Mesendoderm (in vitro differentiated cells): ENCODE measurements at regions not wholly inside any gene's neighbourhood (a gene's known extent, or its start where the extent isn't known, plus 50 kb on each side); places are given as distances from the start of the nearest gene placed in this dataset.

Source experiments
- DNase-seq: peaks from one replicate; pipeline ENCODE4 v3.0.0; 2013
- H2AK5ac ChIP-seq: 2 replicates; pipeline ENCODE4 v1.6.1; 2013; ENCODE audit warnings: low read length, inconsistent platforms
- H2BK120ac ChIP-seq: 2 replicates; pipeline ENCODE4 v1.6.1; 2013; ENCODE audit warnings: low read depth, mild to moderate bottlenecking, low read length, moderate library complexity, mixed read lengths
- H2BK15ac ChIP-seq: replicated peaks from 2 replicates; pipeline ENCODE4 v1.6.1; 2013; ENCODE audit warnings: low read depth, mild to moderate bottlenecking, moderate library complexity
- H2BK5ac ChIP-seq: 2 replicates; pipeline ENCODE4 v1.6.1; 2013; ENCODE audit warnings: low read length, inconsistent platforms
- H3K18ac ChIP-seq: 2 replicates; pipeline ENCODE4 v1.6.1; 2013; ENCODE audit warnings: mild to moderate bottlenecking, low read length, mixed read lengths
- H3K23ac ChIP-seq: one replicate; pipeline ENCODE4 v1.6.1; 2013; ENCODE audit warnings: low read length
- H3K27ac ChIP-seq: 2 replicates; pipeline ENCODE4 v1.5.1; 2013; ENCODE audit warnings: low read depth, mild to moderate bottlenecking, inconsistent platforms, low read length, moderate library complexity
- H3K27me3 ChIP-seq: 2 replicates; pipeline ENCODE4 v1.6.1; 2013; ENCODE audit warnings: low read length, control low read depth, mild to moderate bottlenecking, inconsistent platforms; ENCODE audit not compliant: insufficient read depth, poor library complexity
- H3K36me3 ChIP-seq: 2 replicates; pipeline ENCODE4 v1.6.1; 2013; ENCODE audit warnings: low read length, inconsistent platforms; ENCODE audit not compliant: control insufficient read depth, insufficient read depth
- H3K4ac ChIP-seq: one replicate; pipeline ENCODE4 v1.6.1; 2013; ENCODE audit warnings: low read depth, mild to moderate bottlenecking, low read length, moderate library complexity
- H3K4me1 ChIP-seq: 2 replicates; pipeline ENCODE4 v1.6.1; 2013; ENCODE audit warnings: low read depth, low read length, inconsistent platforms; ENCODE audit not compliant: control insufficient read depth
- H3K4me2 ChIP-seq: 2 replicates; pipeline ENCODE4 v1.6.1; 2013; ENCODE audit warnings: low read length
- H3K4me3 ChIP-seq: 2 replicates; pipeline ENCODE4 v1.5.1; 2013; ENCODE audit warnings: mild to moderate bottlenecking, low read length
- H3K56ac ChIP-seq: one replicate; pipeline ENCODE4 v1.6.1; 2013; ENCODE audit warnings: low read length
- H3K79me1 ChIP-seq: 2 replicates; pipeline ENCODE4 v1.6.1; 2013; ENCODE audit warnings: low read length, inconsistent platforms
- H3K79me2 ChIP-seq: 2 replicates; pipeline ENCODE4 v1.6.1; 2013; ENCODE audit warnings: mild to moderate bottlenecking, low read length; ENCODE audit not compliant: control insufficient read depth, insufficient read depth
- H3K9ac ChIP-seq: 2 replicates; pipeline ENCODE4 v1.6.1; 2013; ENCODE audit warnings: low read length, inconsistent platforms
- H4K5ac ChIP-seq: one replicate; pipeline ENCODE4 v1.6.1; 2013; ENCODE audit warnings: low read length
- H4K8ac ChIP-seq: one replicate; pipeline ENCODE4 v1.6.1; 2013; ENCODE audit warnings: low read depth, mild to moderate bottlenecking, control low read depth, low read length, moderate library complexity
- WGBS: extraction: QIAGEN DNeasy Blood & Tissue Kit; methylation state at CpG from one replicate; pipeline ENCODE4 v1.1.7; 2013; ENCODE audit warnings: low lambda C conversion rate, missing lambda C conversion rate; ENCODE audit not compliant: insufficient coverage; ENCODE audit errors: extremely low coverage; 5-methylcytosine and 5-hydroxymethylcytosine counted together

DNA sequence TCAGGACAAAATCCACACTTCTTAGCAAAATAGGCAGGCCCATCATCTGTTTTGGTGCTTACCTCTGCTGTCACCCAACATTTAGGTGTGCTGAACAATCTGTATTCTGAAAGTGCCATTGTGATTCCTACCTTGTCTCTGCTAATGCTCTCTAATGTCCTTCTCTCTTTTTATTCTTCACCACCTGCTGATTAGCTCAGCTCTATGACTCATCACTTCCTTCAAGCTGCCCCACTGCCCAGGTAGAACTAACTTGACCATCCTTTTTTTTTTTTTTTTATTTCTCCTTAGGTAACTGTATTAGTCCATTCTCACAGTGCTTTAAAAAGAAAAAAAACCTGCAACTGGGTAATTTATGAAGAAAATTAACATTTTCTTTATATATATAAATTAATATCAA is 478.7 kb upstream of the POU3F3 start:
- no peak overlapping the region for H4K5ac ChIP-seq
- H3K9ac ChIP-seq = no peak overlapping the region
- no peak overlapping the region for H2BK15ac ChIP-seq
- H3K4ac ChIP-seq = no peak overlapping the region
- H3K23ac ChIP-seq = no peak overlapping the region
- no peak overlapping the region for H2AK5ac ChIP-seq
- no peak overlapping the region for H2BK5ac ChIP-seq
- no peak overlapping the region for H3K4me3 ChIP-seq
- no peak overlapping the region for H3K18ac ChIP-seq
- H2BK120ac ChIP-seq = no peak overlapping the region
- H3K4me2 ChIP-seq = no peak overlapping the region
- H3K56ac ChIP-seq = no peak overlapping the region
- H3K4me1 ChIP-seq = peaks cover 2% of the 10 kb centered on the region
- no peak overlapping the region for H3K27ac ChIP-seq
- DNase-seq = peak; percentile 41
- no peak overlapping the region for H4K8ac ChIP-seq
- H3K27me3 ChIP-seq = no peaks in the 10 kb centered on the region
- no peaks in the 10 kb centered on the region for H3K79me1 ChIP-seq
- H3K36me3 ChIP-seq = no peaks in the 10 kb centered on the region
- no peaks in the 10 kb centered on the region for H3K79me2 ChIP-seq

GRCh38 chr2:104378853-104379374 is 475.0 kb upstream of the POU3F3 start:
- Histone ChIP-seq H2BK5ac (no peak overlapping the region), H3K9ac (peak overlapping the region; percentile 54), H3K27me3 (no peaks in the 10 kb centered on the region), H3K4me2 (peak overlapping the region; percentile 56), H4K5ac (peak overlapping the region; percentile 40), H3K4ac (peak overlapping the region; percentile 40), H4K8ac (peak overlapping the region; percentile 16), H3K27ac (no peak overlapping the region), H3K36me3 (no peaks in the 10 kb centered on the region), H2BK15ac (no peak overlapping the region), H3K18ac (peak overlapping the region; percentile 70), H3K79me2 (no peaks in the 10 kb centered on the region), H3K23ac (no peak overlapping the region), H3K56ac (peak overlapping the region; percentile 73), H3K79me1 (no peaks in the 10 kb centered on the region), H2AK5ac (no peak overlapping the region), H2BK120ac (no peak overlapping the region), H3K4me3 (no peak overlapping the region), H3K4me1 (peaks cover 2% of the 10 kb centered on the region)
- DNase-seq = peak; percentile 93
- no CpG with 5 or more reads among the region's 3 CpGs for WGBS

DNA sequence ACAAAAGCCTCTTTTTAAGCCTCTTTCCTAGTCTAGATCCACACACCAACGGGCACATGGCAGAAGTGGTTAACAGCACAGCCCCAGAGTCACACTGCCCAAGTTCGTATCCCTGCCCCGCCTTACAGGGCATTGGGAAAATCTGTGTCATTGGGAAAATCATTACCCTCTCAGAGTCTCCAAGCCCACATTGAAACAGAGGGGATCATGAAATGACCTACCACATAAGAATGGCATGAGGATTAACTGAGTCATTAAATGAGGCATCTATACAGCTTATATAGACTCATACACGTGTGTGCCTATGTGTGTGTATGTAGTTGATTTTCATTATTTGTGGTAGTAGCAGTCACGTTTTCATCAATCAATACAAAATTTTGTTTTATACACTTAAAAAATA is 469.0 kb upstream of the POU3F3 start:
- Histone ChIP-seq H2BK15ac (no peak overlapping the region), H3K36me3 (no peaks in the 10 kb centered on the region), H3K4ac (no peak overlapping the region), H2AK5ac (no peak overlapping the region), H3K23ac (no peak overlapping the region), H3K79me1 (no peaks in the 10 kb centered on the region), H3K9ac (no peak overlapping the region), H3K27ac (no peak overlapping the region), H2BK5ac (no peak overlapping the region), H3K56ac (no peak overlapping the region), H3K18ac (no peak overlapping the region), H3K79me2 (no peaks in the 10 kb centered on the region), H2BK120ac (no peak overlapping the region), H3K4me3 (no peak overlapping the region), H3K27me3 (no peaks in the 10 kb centered on the region), H3K4me1 (no peaks in the 10 kb centered on the region), H4K8ac (no peak overlapping the region), H3K4me2 (no peak overlapping the region), H4K5ac (no peak overlapping the region)
- DNase-seq = no peak
- WGBS = no CpG with 5 or more reads among the region's 5 CpGs

DNA sequence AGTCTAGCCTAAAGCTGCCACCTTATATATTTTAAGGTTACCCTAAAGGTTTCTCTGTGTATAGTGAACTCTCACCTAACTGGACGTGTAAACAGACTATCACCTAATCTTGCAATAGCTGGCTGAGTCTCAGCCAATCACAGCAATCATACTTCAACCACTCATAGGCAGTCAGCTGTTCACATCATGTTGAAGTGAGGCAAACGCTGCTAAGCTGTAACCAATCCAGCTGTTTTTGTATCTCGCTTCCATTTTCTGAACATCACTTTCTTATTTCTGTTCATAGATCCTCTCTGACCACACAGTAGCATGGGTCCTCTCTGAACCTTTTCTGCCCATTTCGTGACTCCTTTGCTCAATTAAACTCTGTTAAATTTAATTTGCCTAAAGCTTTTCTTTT is 468.2 kb upstream of the POU3F3 start:
- Histone ChIP-seq H3K4me2 (no peak overlapping the region), H4K5ac (no peak overlapping the region), H3K9ac (no peak overlapping the region), H3K4ac (no peak overlapping the region), H3K56ac (no peak overlapping the region), H3K27me3 (no peaks in the 10 kb centered on the region), H3K18ac (no peak overlapping the region), H4K8ac (no peak overlapping the region), H2AK5ac (no peak overlapping the region), H3K27ac (no peak overlapping the region), H3K4me1 (no peaks in the 10 kb centered on the region), H2BK5ac (no peak overlapping the region), H2BK15ac (no peak overlapping the region), H3K79me2 (no peaks in the 10 kb centered on the region), H3K4me3 (no peak overlapping the region), H2BK120ac (no peak overlapping the region), H3K23ac (no peak overlapping the region), H3K36me3 (no peaks in the 10 kb centered on the region), H3K79me1 (no peaks in the 10 kb centered on the region)
- DNase-seq = no peak
- no CpG with 5 or more reads among the region's 4 CpGs for WGBS

DNA sequence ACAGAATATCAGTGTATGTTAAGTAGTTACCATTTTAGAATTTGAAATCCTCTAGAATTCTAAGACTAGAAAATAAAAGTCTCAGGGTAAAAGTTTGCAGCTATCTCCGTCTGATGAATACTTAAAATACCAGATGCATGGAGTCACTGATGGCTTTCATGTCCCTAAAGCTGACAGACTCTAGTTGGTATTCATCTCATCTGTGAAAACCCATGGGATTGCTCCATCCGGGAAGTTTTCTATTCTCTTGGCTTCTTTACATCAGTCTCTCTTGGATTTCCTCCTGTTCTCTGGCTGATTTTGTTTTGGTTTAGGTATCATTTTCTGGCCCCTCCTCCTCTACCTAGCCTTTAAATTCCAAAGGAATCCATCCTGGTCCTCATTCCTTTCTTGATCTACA is 465.6 kb upstream of the POU3F3 start:
- no peaks in the 10 kb centered on the region for H3K36me3 ChIP-seq
- no peak overlapping the region for H3K18ac ChIP-seq
- no peaks in the 10 kb centered on the region for H3K4me1 ChIP-seq
- WGBS = no CpG with 5 or more reads among the region's 2 CpGs
- H3K79me1 ChIP-seq = no peaks in the 10 kb centered on the region
- H2BK120ac ChIP-seq = no peak overlapping the region
- H3K4ac ChIP-seq = no peak overlapping the region
- DNase-seq = peak; percentile 97
- H2BK5ac ChIP-seq = no peak overlapping the region
- no peak overlapping the region for H3K4me2 ChIP-seq
- no peaks in the 10 kb centered on the region for H3K79me2 ChIP-seq
- H4K5ac ChIP-seq = no peak overlapping the region
- H3K27ac ChIP-seq = no peak overlapping the region
- no peak overlapping the region for H2AK5ac ChIP-seq
- no peak overlapping the region for H3K4me3 ChIP-seq
- H4K8ac ChIP-seq = no peak overlapping the region
- H3K56ac ChIP-seq = no peak overlapping the region
- H3K9ac ChIP-seq = no peak overlapping the region
- no peak overlapping the region for H2BK15ac ChIP-seq
- H3K23ac ChIP-seq = no peak overlapping the region
- no peaks in the 10 kb centered on the region for H3K27me3 ChIP-seq

- Histone ChIP-seq H3K79me2 (no peaks in the 10 kb centered on the region), H3K79me1 (no peaks in the 10 kb centered on the region), H3K27ac (no peak overlapping the region), H4K8ac (no peak overlapping the region), H3K4me3 (no peak overlapping the region), H2BK5ac (no peak overlapping the region), H3K36me3 (no peaks in the 10 kb centered on the region), H3K27me3 (no peaks in the 10 kb centered on the region), H2AK5ac (no peak overlapping the region), H3K4me1 (no peaks in the 10 kb centered on the region), H2BK120ac (no peak overlapping the region), H3K4ac (no peak overlapping the region), H3K4me2 (no peak overlapping the region), H3K18ac (no peak overlapping the region), H3K9ac (no peak overlapping the region), H2BK15ac (no peak overlapping the region), H3K23ac (no peak overlapping the region), H4K5ac (no peak overlapping the region), H3K56ac (no peak overlapping the region)
- no CpG with 5 or more reads among the region's 3 CpGs for WGBS
- no peak for DNase-seq
Observed at GRCh38 chr2:104402825-104403224, 451.1 kb upstream of the POU3F3 start.
